Nephron (organoid): ENCODE measurements at regions not wholly inside any gene's neighbourhood (a gene's known extent, or its start where the extent isn't known, plus 50 kb on each side); places are given as distances from the start of the nearest gene placed in this dataset.

Experiments used
- H3K27ac Mint-ChIP-seq, 3 experiments: 2 replicates each; pipeline ENCODE4 v1.8.0; 2020; ENCODE audit warnings: mixed read lengths in 3 of 3, mild to moderate bottlenecking in 2 of 3, moderate library complexity in 1 of 3
- H3K27me3 Mint-ChIP-seq: 2 replicates; pipeline ENCODE4 v1.8.0; 2021; ENCODE audit warnings: low read depth, mild to moderate bottlenecking, moderate library complexity, mixed read lengths
- H3K36me3 Mint-ChIP-seq: 2 replicates; pipeline ENCODE4 v1.8.0; 2020; ENCODE audit warnings: low read depth, mixed read lengths
- H3K4me1 Mint-ChIP-seq: 2 replicates; pipeline ENCODE4 v1.8.0; 2020; ENCODE audit warnings: mixed read lengths
- H3K4me3 Mint-ChIP-seq, 3 experiments: 2 replicates each; pipeline ENCODE4 v1.8.0; 2020; ENCODE audit warnings: mild to moderate bottlenecking in 3 of 3, mixed read lengths in 3 of 3, moderate library complexity in 2 of 3
- H3K9me3 Mint-ChIP-seq: 2 replicates; pipeline ENCODE4 v1.8.0; 2020; ENCODE audit warnings: mixed read lengths
- CTCF ChIP-seq, 3 experiments: fragments of 200-600 bp; sonication (generic); IDR thresholded peaks; one replicate each; pipeline ENCODE4 v1.5.0; 2021; ENCODE audit warnings: antibody characterized with exemption in 3 of 3; ENCODE audit not compliant: unreplicated experiment in 3 of 3

- no peak for TF ChIP-seq CTCF (IDR thresholded peaks at IDR 0.05; ENCODE audit: unreplicated experiment in 3 of 3)
- Mint-ChIP-seq H3K27me3 (peaks cover 5% of the 10 kb centered on the region), H3K9me3 (peaks cover 9% of the 10 kb centered on the region), H3K4me3 (no peak overlapping the region), H3K36me3 (no peaks in the 10 kb centered on the region), H3K27ac (no peak overlapping the region), H3K4me1 (no peaks in the 10 kb centered on the region)
Measured at GRCh38 chr1:172778456-172779455, 119.9 kb downstream of the FASLG start.

DNA sequence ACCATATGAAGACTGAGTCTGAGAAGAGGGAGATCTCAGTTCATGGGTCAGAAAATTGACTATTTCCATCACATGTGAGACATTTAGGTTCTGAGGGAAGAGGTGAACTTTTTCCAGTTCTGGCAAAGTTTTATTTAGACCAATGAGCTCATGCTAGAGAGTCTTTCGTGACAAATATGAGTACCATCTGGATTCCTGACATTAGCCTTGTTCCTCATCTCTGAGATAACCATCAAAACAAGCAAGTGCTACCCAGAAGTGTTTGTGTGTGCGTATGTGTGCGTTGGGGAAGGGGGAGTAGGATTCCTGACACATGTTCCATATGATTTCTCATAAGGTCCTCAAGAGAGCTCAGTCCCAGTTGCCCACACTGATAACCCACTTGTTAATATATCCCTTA lies 120.6 kb downstream of the FASLG start:
- Mint-ChIP-seq H3K27me3 (peaks cover 5% of the 10 kb centered on the region), H3K4me3 (no peak overlapping the region), H3K4me1 (no peaks in the 10 kb centered on the region), H3K27ac (no peak overlapping the region), H3K36me3 (no peaks in the 10 kb centered on the region), H3K9me3 (peaks cover 14% of the 10 kb centered on the region)
- no peak for TF ChIP-seq CTCF (IDR thresholded peaks at IDR 0.05; ENCODE audit: unreplicated experiment in 3 of 3)

- Mint-ChIP-seq H3K27me3 (peaks cover 4% of the 10 kb centered on the region), H3K27ac (no peak overlapping the region), H3K4me1 (no peaks in the 10 kb centered on the region), H3K4me3 (no peak overlapping the region), H3K36me3 (no peaks in the 10 kb centered on the region), H3K9me3 (peaks cover 14% of the 10 kb centered on the region)
- no peak for TF ChIP-seq CTCF (IDR thresholded peaks at IDR 0.05; ENCODE audit: unreplicated experiment in 3 of 3)
Measured at GRCh38 chr1:172781513-172782140, 122.7 kb downstream of the FASLG start.

DNA sequence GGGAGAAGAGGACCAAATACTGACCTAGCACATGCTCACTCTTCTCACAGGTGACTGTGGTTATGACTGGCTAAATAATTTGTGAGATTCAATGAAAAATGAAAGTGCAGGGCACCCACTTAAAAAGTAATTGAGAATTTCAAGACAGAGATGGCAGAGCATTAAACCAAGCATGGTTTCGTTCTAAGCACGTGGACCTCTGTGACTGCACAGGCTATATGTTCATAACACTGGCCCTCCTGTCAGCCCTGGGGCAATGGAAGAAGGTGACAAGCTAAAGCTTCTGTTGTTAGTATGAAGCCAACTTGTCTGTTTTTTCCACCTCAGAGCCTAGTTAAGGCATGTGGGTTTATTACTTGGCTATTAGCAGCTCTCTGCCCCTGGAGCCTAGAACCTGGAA lies 130.9 kb downstream of the FASLG start:
- no peak for TF ChIP-seq CTCF (IDR thresholded peaks at IDR 0.05; ENCODE audit: unreplicated experiment in 3 of 3)
- Mint-ChIP-seq H3K9me3 (no peaks in the 10 kb centered on the region), H3K4me3 (no peak overlapping the region), H3K27me3 (no peaks in the 10 kb centered on the region), H3K27ac (no peak overlapping the region), H3K36me3 (no peaks in the 10 kb centered on the region), H3K4me1 (no peaks in the 10 kb centered on the region)

GRCh38 chr1:172790245-172790644 lies 131.3 kb downstream of the FASLG start:
- TF ChIP-seq CTCF (IDR thresholded peaks at IDR 0.05; ENCODE audit: unreplicated experiment in 3 of 3): no peak
- H3K4me3 Mint-ChIP-seq: no peak overlapping the region
- no peak overlapping the region for H3K27ac Mint-ChIP-seq
- no peaks in the 10 kb centered on the region for H3K36me3 Mint-ChIP-seq
- H3K4me1 Mint-ChIP-seq: no peaks in the 10 kb centered on the region
- H3K9me3 Mint-ChIP-seq: no peaks in the 10 kb centered on the region
- no peaks in the 10 kb centered on the region for H3K27me3 Mint-ChIP-seq
